DND-41 (cell line): ENCODE measurements at regions not wholly inside any gene's neighbourhood (a gene's known extent, or its start where the extent isn't known, plus 50 kb on each side); places are given as distances from the start of the nearest gene placed in this dataset.

Experiments used
- EZH2 ChIP-seq: IDR thresholded peaks from 3 replicates; pipeline ENCODE4 v1.6.1; 2012; ENCODE audit warnings: borderline replicate concordance, low read depth, mild to moderate bottlenecking, moderate library complexity, low read length, inconsistent platforms; ENCODE audit not compliant: severe bottlenecking
- TF ChIP-seq, protein P1 (sequence below): IDR thresholded peaks from 2 replicates; pipeline ENCODE4 v1.5.1; 2012; ENCODE audit warnings: borderline replicate concordance, low read length, moderate library complexity, mild to moderate bottlenecking; ENCODE audit not compliant: poor library complexity, severe bottlenecking; ENCODE audit errors: extremely low read depth

DNA sequence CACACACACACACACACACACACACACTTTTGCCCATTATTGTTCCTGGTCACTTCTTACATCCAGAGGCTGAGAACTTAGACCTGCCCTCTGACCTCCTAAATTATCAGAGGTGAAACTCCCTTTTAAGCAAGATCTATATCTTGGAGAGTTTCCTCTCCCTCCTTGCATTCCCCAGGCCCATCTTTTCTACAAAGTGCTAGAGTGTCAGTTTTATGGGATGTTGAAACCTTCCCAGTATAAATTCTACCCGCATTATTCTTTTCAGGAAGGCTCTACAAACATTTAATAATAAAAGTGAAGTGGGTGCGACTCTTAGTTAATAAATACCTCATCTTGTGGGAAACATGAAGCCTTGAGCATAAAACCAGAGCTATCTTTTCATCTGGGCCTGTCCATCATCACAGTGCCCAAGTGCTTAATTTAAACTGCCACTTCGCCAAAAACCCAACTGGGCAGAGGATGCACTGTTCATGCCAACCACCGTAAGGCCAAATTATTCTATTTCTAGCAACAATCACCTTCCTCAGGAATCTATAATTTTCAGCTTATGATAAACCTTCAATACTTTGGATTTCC is 458.2 kb upstream of the RUNX1 start:
- TF ChIP-seq, protein P1, sequence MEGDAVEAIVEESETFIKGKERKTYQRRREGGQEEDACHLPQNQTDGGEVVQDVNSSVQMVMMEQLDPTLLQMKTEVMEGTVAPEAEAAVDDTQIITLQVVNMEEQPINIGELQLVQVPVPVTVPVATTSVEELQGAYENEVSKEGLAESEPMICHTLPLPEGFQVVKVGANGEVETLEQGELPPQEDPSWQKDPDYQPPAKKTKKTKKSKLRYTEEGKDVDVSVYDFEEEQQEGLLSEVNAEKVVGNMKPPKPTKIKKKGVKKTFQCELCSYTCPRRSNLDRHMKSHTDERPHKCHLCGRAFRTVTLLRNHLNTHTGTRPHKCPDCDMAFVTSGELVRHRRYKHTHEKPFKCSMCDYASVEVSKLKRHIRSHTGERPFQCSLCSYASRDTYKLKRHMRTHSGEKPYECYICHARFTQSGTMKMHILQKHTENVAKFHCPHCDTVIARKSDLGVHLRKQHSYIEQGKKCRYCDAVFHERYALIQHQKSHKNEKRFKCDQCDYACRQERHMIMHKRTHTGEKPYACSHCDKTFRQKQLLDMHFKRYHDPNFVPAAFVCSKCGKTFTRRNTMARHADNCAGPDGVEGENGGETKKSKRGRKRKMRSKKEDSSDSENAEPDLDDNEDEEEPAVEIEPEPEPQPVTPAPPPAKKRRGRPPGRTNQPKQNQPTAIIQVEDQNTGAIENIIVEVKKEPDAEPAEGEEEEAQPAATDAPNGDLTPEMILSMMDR: no peak
- TF ChIP-seq EZH2: no peak
